GM19438 (cell line): ENCODE measurements at regions not wholly inside any gene's neighbourhood (a gene's known extent, or its start where the extent isn't known, plus 50 kb on each side); places are given as distances from the start of the nearest gene placed in this dataset.

ENCODE experiments used
- ATAC-seq: cut with Tn5 transposase; IDR thresholded peaks from one replicate; pipeline ENCODE4 v1.9.1; 2021; ENCODE audit warnings: low read depth; ENCODE audit not compliant: unreplicated experiment

GRCh38 chr20:7458459-7458858 is 481.8 kb downstream of the HAO1 start:
- ATAC-seq, result no peak

GRCh38 chr20:7459083-7459482 is 481.2 kb downstream of the HAO1 start:
- ATAC-seq, result no peak

DNA sequence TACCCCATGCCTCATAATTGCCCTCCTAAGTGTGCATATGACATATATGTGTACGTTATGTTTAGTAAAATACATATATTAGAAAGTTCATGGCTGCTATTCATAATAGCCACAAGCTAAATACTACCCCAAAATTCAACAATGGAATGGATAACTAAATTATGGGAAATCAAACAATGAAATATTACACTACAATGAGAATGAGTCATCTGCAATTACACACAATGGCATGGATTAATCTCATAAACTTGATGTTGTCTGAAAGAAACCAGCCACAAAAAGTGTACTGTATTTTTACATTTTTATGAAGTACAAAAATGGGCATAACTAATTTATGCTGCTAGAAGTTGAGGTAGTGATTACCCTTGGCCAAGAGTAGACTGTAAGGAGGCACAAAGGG is 477.0 kb downstream of the HAO1 start:
- ATAC-seq, result no peak

GRCh38 chr20:7470912-7471311 is 469.3 kb downstream of the HAO1 start:
- no peak for ATAC-seq

GRCh38 chr20:7490288-7490687 is 450.0 kb downstream of the HAO1 start:
- no peak for ATAC-seq

- no peak for ATAC-seq
Measured at GRCh38 chr20:7492257-7492656, 448.0 kb downstream of the HAO1 start.

- no peak for ATAC-seq
Measured at GRCh38 chr20:7493311-7493710, 446.9 kb downstream of the HAO1 start.

DNA sequence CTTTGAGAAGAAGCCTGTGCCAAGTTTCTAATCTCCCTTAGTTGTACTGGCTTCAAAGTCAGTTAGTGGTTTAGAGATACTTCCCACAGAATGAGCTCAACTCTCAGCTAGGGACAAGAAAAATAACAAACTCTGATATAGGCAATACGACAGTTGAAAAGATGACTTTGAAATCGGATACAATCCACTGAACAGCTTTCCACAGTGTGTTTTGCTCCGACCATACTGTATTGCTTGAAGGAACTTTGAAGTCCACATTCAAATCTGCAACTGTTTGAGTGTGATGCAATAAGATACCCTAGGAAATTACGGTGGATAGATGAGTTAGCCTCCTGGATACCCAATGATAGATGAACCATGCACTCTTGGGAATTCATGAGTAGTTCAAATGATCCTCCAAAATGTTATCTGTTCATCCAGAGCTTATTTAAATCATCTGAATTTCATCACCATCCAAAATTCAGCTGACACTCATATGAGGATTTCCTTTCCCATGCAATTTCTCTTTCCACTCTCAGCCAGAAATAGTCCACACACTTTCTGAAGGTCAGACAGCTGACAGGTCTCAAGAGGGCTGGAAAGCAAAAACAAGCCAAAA is 443.8 kb downstream of the HAO1 start:
- no peak for ATAC-seq

DNA sequence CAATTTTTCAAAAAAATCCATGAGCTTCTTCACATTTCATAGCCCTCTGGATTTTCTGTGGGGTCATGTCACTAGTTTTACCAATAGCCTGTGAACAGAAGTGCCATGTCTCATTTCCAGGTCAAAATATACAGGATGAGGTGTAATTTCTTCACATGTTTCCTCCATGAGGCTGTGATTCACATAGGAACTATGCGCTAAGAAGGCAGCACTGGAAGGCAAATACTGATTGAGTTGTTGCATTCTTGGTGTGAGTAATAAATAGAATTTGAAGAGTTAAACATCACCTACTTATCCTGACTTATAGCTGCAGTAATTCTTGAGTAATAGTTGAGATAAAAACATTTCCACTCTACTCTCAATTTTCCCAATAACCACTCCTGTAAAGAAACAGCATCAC is 442.3 kb downstream of the HAO1 start:
- no peak for ATAC-seq

DNA sequence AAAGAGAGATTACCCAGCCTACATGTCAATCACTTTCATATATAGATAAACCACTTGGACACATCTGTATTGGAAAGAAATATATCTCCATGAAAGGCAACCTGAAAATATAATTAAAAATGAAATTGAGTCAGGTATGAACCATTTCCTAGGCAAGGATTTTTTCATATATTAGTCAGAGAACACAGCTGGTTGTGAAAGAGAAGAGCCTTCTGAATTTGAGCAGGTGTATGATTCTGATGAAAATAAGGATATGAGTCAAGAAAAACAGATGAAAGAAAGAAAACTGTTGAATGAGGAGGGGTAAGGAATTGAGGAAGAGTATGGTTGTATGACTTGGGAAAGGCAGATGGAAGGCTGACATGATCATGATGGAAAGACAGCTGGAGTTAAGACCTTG is 441.1 kb downstream of the HAO1 start:
- ATAC-seq, result no peak

GRCh38 chr20:7500231-7500663 is 440.0 kb downstream of the HAO1 start:
- ATAC-seq, result no peak

DNA sequence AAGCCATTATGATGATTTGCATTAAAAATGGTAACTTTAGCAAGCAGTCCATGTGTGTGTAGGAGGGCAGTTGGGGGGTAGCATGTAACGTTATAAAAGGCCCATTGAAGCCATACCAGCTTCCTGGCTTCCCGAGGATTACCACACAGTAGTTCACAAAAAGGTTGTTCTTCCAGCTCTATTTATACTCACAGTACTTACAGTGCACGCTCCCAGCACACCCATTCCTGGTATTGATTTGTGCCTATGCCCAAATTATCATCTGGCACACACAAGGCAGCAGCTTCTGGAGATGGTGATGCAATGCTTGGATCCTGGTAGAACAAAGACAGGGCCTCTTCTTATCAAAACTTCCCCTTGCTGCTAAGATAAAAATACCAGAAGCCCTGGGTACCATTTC is 436.8 kb downstream of the HAO1 start:
- no peak for ATAC-seq

- peak; percentile 48 for ATAC-seq
Measured at GRCh38 chr20:7505152-7505834, 435.0 kb downstream of the HAO1 start.

GRCh38 chr20:7505835-7506221 is 434.4 kb downstream of the HAO1 start:
- ATAC-seq, result no peak

GRCh38 chr20:7516621-7517111 is 423.6 kb downstream of the HAO1 start:
- no peak for ATAC-seq

DNA sequence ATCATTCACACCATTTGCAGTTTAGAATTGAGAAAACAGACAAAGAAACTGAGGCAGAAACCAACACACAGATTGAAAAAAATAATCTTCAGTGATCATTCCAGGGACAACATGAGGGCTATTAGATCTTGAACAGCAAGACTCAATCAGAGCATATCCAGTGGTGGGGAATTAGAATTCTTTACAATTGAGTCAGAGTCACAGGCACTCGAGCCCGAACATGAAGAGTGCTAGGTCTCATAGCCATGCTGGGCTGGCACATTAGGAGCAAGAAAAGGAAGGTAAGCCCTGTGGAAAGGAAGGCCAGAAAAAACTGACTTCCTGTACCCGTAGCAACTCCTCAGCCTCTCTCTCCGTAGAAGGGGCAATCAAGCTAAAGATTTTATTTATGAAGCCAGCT is 419.9 kb downstream of the HAO1 start:
- ATAC-seq, result no peak

- no peak for ATAC-seq
Measured at GRCh38 chr20:7523288-7523687, 417.0 kb downstream of the HAO1 start.

- ATAC-seq, result no peak
Measured at GRCh38 chr20:7540018-7540417, 400.2 kb downstream of the HAO1 start.

DNA sequence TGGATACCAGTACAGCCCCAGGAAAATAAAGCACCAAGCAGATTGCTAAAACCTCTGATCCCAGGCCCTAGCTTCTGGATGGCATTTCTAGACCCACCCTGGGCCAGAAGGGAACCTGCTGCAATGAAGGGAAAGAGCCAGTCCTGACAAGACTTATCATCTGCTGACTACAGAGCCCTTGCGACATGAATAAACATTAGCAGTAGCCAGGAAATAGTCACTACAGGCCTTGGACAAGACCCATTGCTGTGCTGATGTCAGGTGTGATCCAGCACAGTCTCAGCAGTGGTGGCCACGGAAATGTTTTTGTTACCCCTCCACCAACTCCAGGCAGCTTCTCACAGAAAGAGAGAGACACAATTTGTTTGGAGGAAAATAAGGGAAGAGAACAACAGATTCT is 399.3 kb downstream of the HAO1 start:
- ATAC-seq, result no peak

DNA sequence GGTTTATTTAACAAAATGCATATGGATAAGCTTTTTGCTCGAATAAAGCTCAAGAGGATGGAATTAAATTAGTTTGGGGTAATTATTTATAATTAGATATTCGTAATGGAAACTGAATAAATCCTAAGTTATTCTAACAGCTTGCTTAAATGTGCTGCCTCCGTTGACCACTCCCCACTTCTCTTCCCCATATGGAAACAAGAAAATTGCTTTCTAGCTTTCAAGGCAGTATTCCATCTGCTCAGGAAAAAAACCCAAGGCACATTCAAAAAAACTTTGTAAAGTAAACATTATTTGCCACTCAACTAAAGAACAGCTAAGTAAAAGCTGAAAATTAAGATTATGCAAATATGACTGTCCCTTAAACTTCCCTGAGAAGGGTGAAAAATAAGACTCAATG is 369.2 kb downstream of the HAO1 start:
- ATAC-seq, result no peak

GRCh38 chr20:7571521-7572055 is 368.7 kb downstream of the HAO1 start:
- ATAC-seq, result no peak

- no peak for ATAC-seq
Measured at GRCh38 chr20:7579888-7580287, 360.4 kb downstream of the HAO1 start.
